Keratinocyte (primary cell): ENCODE measurements at regions not wholly inside any gene's neighbourhood (a gene's known extent, or its start where the extent isn't known, plus 50 kb on each side); places are given as distances from the start of the nearest gene placed in this dataset.
"Not testable (repeated sequence)": the region's sequence is repeated elsewhere in the genome, so short reads cannot be mapped to it uniquely, and the experiment has no call there.

Source experiments
- DNase-seq: peaks from one replicate; pipeline ENCODE4 v3.0.0-alpha.2; 2011; ENCODE audit warnings: low read depth, missing footprints, low spot score
- FAIRE-seq: peaks from 2 replicates; lab custom pipeline; 2011; peaks lifted over from hg19 to GRCh38; lab: Jason Lieb, UNC
- H2AFZ ChIP-seq: 2 replicates; pipeline ENCODE4 v1.6.0; 2012; ENCODE audit warnings: low read length, control low read depth, inconsistent platforms; ENCODE audit not compliant: control insufficient read depth
- H3K27ac ChIP-seq: 2 replicates; pipeline ENCODE4 v1.5.1; 2011; ENCODE audit warnings: low read length; ENCODE audit not compliant: control insufficient read depth, insufficient read depth
- H3K27me3 ChIP-seq: 3 replicates; pipeline ENCODE4 v1.6.0; 2011; ENCODE audit warnings: low read length; ENCODE audit not compliant: control insufficient read depth, insufficient read depth; ENCODE audit errors: extremely low read depth
- H3K36me3 ChIP-seq, 2 experiments: 2 replicates in 1 of 2; 3 replicates in 1 of 2; pipeline ENCODE4 v1.5.1; 2011; ENCODE audit warnings: low read length in 2 of 2, mild to moderate bottlenecking in 1 of 2; ENCODE audit not compliant: control insufficient read depth in 2 of 2, insufficient read depth in 2 of 2; ENCODE audit errors: extremely low read depth in 1 of 2
- H3K4me1 ChIP-seq: 3 replicates; pipeline ENCODE4 v1.5.1; 2011; ENCODE audit warnings: low read length; ENCODE audit not compliant: control insufficient read depth, insufficient read depth; ENCODE audit errors: extremely low read depth
- H3K4me2 ChIP-seq: 3 replicates; pipeline ENCODE4 v1.6.0; 2011; ENCODE audit warnings: low read depth, low read length; ENCODE audit not compliant: control insufficient read depth, insufficient read depth; ENCODE audit errors: extremely low read depth
- H3K4me3 ChIP-seq, 3 experiments: fragments of 200-600 bp in 1 of 3; sonication (generic) in 1 of 3; 2 replicates in 2 of 3; 3 replicates in 1 of 3; pipeline ENCODE4 v1.5.1; 2011 to 2016; ENCODE audit warnings: low read length in 3 of 3, mild to moderate bottlenecking in 3 of 3, control low read depth in 2 of 3, inconsistent platforms in 1 of 3, low read depth in 1 of 3, mixed read lengths in 1 of 3, mixed run types in 1 of 3, moderate library complexity in 1 of 3; ENCODE audit not compliant: control insufficient read depth in 2 of 3, insufficient read depth in 2 of 3; ENCODE audit errors: extremely low read depth in 1 of 3
- H3K79me2 ChIP-seq: 2 replicates; pipeline ENCODE4 v1.6.0; 2012; ENCODE audit warnings: low read length; ENCODE audit not compliant: control insufficient read depth, insufficient read depth
- H3K9ac ChIP-seq: 3 replicates; pipeline ENCODE4 v1.6.0; 2011; ENCODE audit warnings: low read length; ENCODE audit not compliant: control insufficient read depth, insufficient read depth; ENCODE audit errors: extremely low read depth
- H3K9me1 ChIP-seq: 3 replicates; pipeline ENCODE4 v1.6.0; 2011; ENCODE audit warnings: low read length; ENCODE audit not compliant: control insufficient read depth, insufficient read depth; ENCODE audit errors: extremely low read depth
- H3K9me3 ChIP-seq: 2 replicates; pipeline ENCODE4 v1.5.1; 2012; ENCODE audit warnings: low read depth, low read length; ENCODE audit not compliant: control insufficient read depth
- H4K20me1 ChIP-seq: 3 replicates; pipeline ENCODE4 v1.6.0; 2011; ENCODE audit warnings: low read length; ENCODE audit not compliant: control insufficient read depth, insufficient read depth; ENCODE audit errors: extremely low read depth
- EZH2 ChIP-seq: IDR thresholded peaks from one replicate; pipeline ENCODE4 v1.6.1; 2012; ENCODE audit warnings: inconsistent platforms, mild to moderate bottlenecking, low read length, moderate library complexity
- dilution Hi-C: fragments of 300-500 bp; cut with MboI; formaldehyde crosslinking; loops from one replicate; pipeline ENCODE4 v1.7.0; 2020; ENCODE audit warnings: low sequenced_read_pairs; ENCODE audit not compliant: extremely low pct_ligation_motif_present
- TF ChIP-seq, protein P1 (sequence below), 3 experiments: IDR thresholded peaks in 1 of 3; conservative IDR thresholded peaks in 1 of 3; optimal IDR thresholded peaks in 1 of 3; 2 replicates in 2 of 3; 3 replicates in 1 of 3; pipeline versions ENCODE3 to v1.5.1; 2011; ENCODE audit warnings: low read length in 3 of 3, mild to moderate bottlenecking in 3 of 3, moderate library complexity in 2 of 3, control low read depth in 1 of 3, inconsistent platforms in 1 of 3; ENCODE audit not compliant: insufficient read depth in 2 of 3; ENCODE audit errors: extremely low read depth in 1 of 3

DNA sequence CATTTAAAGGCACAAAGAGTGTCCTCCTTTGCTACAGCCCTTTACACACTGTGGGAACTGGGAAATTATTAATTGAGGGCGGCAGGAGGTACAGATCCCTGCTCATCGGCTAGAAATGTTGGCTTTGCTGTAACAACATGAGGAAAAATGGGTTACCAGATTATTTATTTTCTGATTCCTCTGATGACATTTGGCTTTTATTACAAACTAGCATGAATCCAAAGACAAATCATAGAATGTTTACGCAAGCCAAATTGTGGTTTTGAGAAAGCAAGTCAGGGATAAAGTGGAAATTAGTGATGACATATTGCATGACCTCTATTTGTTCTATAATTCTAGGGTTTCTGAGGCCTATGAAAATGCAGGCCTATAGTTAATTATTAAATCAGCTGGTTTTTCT is 126.1 kb upstream of the TMEM196 start:
- H3K4me2 ChIP-seq, result no peak overlapping the region
- dilution Hi-C loops, result no loop called here
- no peak for DNase-seq

DNA sequence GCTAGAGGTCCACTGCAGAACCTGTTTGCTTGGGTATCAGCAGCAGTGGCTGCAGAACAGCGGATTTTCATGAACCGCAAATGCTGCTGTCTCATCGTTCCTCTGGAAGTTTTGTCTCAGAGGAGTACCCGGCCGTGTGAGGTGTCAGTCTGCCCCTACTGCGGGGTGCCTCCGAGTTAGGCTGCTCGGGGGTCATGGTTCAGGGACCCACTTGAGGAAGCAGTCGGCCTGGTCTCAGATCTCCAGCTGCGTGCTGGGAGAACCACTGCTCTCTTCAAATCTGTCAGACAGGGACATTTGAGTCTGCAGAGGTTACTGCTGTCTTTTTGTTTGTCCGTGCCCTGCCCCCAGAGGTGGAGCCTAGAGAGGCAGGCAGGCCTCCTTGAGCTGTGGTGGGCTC is 109.5 kb upstream of the TMEM196 start:
- H3K27me3 ChIP-seq, H3K9ac ChIP-seq, H2AFZ ChIP-seq, H3K4me1 ChIP-seq, FAIRE-seq, H3K4me3 ChIP-seq, H3K36me3 ChIP-seq, H3K79me2 ChIP-seq, H3K9me1 ChIP-seq, H3K9me3 ChIP-seq, DNase-seq, H3K27ac ChIP-seq, H3K4me2 ChIP-seq, dilution Hi-C loops, H4K20me1 ChIP-seq: not testable (repeated sequence)

More for the DNA sequence above, 126.1 kb upstream of the TMEM196 start:
- Histone ChIP-seq H3K27ac (no peak overlapping the region), H3K9me3 (no peaks in the 10 kb centered on the region), H4K20me1 (no peaks in the 10 kb centered on the region), H3K79me2 (no peaks in the 10 kb centered on the region), H2AFZ (no peak overlapping the region), H3K4me1 (no peaks in the 10 kb centered on the region), H3K9me1 (no peaks in the 10 kb centered on the region), H3K9ac (no peak overlapping the region), H3K4me3 (no peak overlapping the region), H3K27me3 (no peaks in the 10 kb centered on the region), H3K36me3 (no peaks in the 10 kb centered on the region)
- no peak for TF ChIP-seq EZH2
- TF ChIP-seq, protein P1, sequence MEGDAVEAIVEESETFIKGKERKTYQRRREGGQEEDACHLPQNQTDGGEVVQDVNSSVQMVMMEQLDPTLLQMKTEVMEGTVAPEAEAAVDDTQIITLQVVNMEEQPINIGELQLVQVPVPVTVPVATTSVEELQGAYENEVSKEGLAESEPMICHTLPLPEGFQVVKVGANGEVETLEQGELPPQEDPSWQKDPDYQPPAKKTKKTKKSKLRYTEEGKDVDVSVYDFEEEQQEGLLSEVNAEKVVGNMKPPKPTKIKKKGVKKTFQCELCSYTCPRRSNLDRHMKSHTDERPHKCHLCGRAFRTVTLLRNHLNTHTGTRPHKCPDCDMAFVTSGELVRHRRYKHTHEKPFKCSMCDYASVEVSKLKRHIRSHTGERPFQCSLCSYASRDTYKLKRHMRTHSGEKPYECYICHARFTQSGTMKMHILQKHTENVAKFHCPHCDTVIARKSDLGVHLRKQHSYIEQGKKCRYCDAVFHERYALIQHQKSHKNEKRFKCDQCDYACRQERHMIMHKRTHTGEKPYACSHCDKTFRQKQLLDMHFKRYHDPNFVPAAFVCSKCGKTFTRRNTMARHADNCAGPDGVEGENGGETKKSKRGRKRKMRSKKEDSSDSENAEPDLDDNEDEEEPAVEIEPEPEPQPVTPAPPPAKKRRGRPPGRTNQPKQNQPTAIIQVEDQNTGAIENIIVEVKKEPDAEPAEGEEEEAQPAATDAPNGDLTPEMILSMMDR (optimal IDR thresholded peaks at IDR 0.05 in 1 of 3, IDR thresholded peaks at IDR 0.05 in 1 of 3, conservative IDR thresholded peaks at IDR 0.05 in 1 of 3; ENCODE audit: extremely low read depth in 1 of 3, insufficient read depth in 2 of 3, low read length in 3 of 3), result no peak
- FAIRE-seq, result no peak

DNA sequence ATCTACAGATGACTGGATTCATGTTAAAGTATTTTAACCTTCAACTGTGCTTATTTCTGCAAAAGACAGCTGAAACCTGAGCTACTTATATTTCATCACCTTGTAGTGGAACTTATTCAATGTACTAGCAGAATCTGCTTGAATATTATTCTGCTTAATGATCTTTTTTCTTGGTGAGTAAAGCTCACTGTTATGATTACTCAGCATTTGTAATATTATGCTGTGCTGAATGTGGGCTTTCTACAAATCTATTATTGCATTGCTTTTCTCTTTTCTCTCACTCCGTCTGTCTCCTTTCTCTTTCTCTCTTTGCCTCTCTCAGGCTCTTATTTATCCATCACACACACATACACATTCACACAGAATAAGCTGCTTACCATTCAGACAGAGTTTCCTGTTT is 98.7 kb upstream of the TMEM196 start:
- no peaks in the 10 kb centered on the region for H3K9me3 ChIP-seq
- no peaks in the 10 kb centered on the region for H4K20me1 ChIP-seq
- FAIRE-seq, result no peak
- H3K4me2 ChIP-seq, result no peak overlapping the region
- H3K27me3 ChIP-seq, result no peaks in the 10 kb centered on the region
- dilution Hi-C loops, result no loop called here
- H2AFZ ChIP-seq, result no peak overlapping the region
- H3K79me2 ChIP-seq, result no peaks in the 10 kb centered on the region
- no peak overlapping the region for H3K4me3 ChIP-seq
- no peaks in the 10 kb centered on the region for H3K9me1 ChIP-seq
- DNase-seq, result no peak
- TF ChIP-seq, protein P1 (optimal IDR thresholded peaks at IDR 0.05 in 1 of 3, IDR thresholded peaks at IDR 0.05 in 1 of 3, conservative IDR thresholded peaks at IDR 0.05 in 1 of 3; ENCODE audit: extremely low read depth in 1 of 3, insufficient read depth in 2 of 3, low read length in 3 of 3), result no peak
- no peak for TF ChIP-seq EZH2
- no peaks in the 10 kb centered on the region for H3K4me1 ChIP-seq
- no peak overlapping the region for H3K9ac ChIP-seq
- H3K36me3 ChIP-seq, result no peaks in the 10 kb centered on the region
- no peak overlapping the region for H3K27ac ChIP-seq
